ENCODE measurements at regions not wholly inside any gene's neighbourhood (a gene's known extent, or its start where the extent isn't known, plus 50 kb on each side); places are given as distances from the start of the nearest gene placed in this dataset.

DNA sequence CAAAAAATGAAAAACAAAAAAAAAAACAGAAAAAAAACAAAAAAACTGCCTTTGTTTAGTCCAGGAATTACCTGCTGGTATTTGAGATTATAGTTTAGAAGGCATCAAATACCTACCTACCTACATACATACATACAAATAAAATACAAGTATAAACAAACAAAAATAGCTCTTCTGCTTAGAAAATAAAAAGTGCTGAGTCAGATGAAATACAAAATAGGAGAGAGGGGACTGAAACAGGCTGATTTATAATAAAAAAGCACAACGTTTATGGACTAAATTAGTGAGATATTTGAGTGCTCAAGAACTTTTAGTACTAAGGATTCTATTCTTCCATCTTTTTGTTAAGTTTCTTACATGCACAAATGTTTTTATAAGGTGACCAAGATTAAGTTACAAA lies 980.8 kb downstream of the PLA2G4A start:
- DNase-seq (ENCODE audit: low read depth), result no peak
- TF ChIP-seq, protein P1, sequence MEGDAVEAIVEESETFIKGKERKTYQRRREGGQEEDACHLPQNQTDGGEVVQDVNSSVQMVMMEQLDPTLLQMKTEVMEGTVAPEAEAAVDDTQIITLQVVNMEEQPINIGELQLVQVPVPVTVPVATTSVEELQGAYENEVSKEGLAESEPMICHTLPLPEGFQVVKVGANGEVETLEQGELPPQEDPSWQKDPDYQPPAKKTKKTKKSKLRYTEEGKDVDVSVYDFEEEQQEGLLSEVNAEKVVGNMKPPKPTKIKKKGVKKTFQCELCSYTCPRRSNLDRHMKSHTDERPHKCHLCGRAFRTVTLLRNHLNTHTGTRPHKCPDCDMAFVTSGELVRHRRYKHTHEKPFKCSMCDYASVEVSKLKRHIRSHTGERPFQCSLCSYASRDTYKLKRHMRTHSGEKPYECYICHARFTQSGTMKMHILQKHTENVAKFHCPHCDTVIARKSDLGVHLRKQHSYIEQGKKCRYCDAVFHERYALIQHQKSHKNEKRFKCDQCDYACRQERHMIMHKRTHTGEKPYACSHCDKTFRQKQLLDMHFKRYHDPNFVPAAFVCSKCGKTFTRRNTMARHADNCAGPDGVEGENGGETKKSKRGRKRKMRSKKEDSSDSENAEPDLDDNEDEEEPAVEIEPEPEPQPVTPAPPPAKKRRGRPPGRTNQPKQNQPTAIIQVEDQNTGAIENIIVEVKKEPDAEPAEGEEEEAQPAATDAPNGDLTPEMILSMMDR (IDR thresholded peaks at IDR 0.05; ENCODE audit: low read depth, low read length, missing control alignments), result no peak
- H3K4me3 ChIP-seq (ENCODE audit: low read depth, low read length), result no peak overlapping the region
- in situ Hi-C loops (cut with HindIII; ENCODE audit: low sequenced_read_pairs), result no loop called here

DNA sequence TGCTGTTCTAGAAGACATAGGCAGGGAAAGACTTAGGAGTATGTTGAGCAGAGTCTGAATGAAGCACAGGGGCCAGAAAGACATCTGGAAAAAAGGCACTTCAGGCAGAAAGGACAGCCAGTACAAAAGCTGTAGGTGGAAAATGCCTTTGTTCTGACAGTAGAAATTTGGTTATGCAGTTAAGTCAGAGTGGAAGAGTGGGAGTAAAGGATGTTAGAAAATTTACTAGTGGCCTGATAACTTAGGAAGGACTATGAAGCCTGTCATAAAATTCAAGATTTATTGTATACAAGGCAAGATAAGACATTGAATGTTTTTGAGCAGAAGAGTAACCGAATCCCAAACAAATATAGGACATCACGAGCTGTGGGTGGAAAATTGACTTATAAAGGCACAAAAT lies 987.9 kb downstream of the PLA2G4A start:
- in situ Hi-C loops (cut with HindIII; ENCODE audit: low sequenced_read_pairs), result no loop called here
- DNase-seq (ENCODE audit: low read depth), result no peak

DNA sequence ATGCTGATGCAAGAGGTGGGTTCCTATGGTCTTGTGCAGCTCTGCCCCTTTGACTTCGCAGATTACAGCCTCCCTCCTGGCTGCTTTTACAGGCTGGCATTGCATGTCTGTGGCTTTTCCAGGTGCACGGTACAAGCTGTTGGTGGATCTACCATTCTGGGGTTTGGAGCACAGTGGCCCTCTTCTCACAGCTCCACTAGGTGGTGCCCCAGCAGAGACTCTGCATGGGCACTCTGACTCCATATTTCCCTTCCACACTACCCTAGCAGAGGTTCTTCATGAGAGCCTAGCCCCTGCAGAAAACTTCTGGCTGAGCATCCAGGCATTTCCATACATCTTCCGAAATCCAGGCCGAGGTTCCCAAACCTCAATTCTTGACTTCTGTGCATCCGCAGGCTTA lies 989.0 kb downstream of the PLA2G4A start:
- no peak overlapping the region for H3K4me3 ChIP-seq (ENCODE audit: low read depth, low read length)
- in situ Hi-C loops (cut with HindIII; ENCODE audit: low sequenced_read_pairs), result no loop called here
- TF ChIP-seq, protein P1 (IDR thresholded peaks at IDR 0.05; ENCODE audit: low read depth, low read length, missing control alignments), result no peak
- no peak for DNase-seq (ENCODE audit: low read depth)

More for the DNA sequence above, 987.9 kb downstream of the PLA2G4A start:
- no peak overlapping the region for H3K4me3 ChIP-seq (ENCODE audit: low read depth, low read length)
- TF ChIP-seq, protein P1 (IDR thresholded peaks at IDR 0.05; ENCODE audit: low read depth, low read length, missing control alignments), result no peak

DNA sequence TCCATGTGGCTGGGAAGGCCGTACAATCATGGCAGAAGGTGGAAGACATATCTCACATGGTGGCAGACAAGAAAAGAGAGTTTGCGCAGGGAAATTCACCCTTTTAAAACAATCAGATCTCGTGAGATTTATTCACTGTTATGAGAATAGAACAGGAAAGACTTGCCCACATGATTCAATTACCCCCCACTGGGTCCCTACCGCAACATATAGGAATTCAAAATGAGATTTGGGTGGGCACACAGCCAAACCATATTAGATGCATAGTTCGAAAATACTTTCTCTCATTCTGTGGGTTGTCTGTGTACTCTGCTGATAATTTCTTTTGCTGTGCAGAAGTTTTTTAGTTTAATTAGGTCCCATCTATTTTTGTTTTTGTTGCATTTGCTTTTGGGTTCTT lies 990.3 kb downstream of the PLA2G4A start:
- TF ChIP-seq, protein P1 (IDR thresholded peaks at IDR 0.05; ENCODE audit: low read depth, low read length, missing control alignments), result no peak
- in situ Hi-C loops (cut with HindIII; ENCODE audit: low sequenced_read_pairs), result no loop called here
- no peak overlapping the region for H3K4me3 ChIP-seq (ENCODE audit: low read depth, low read length)
- peak; percentile 16 for DNase-seq (ENCODE audit: low read depth)

DNA sequence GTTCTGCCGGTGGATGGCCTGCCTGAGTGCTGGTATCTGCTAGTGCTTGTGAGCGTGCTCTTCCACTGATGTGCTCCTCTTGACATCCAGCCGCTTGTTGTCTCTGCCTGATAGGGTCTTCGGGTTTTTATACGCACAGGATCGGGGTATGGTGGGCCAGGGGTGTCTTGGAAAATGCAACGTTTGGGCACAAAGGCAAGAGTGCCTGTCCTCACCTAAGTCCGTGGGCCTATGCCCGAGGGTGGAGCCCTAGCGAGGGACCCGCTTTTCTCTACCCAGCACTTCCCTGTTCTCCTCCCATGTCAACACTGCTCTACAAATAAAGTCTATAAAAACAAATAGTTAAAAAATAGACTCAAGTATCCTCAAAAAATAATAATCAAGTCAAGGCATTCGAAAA lies 1007.8 kb downstream of the PLA2G4A start:
- TF ChIP-seq, protein P1 (IDR thresholded peaks at IDR 0.05; ENCODE audit: low read depth, low read length, missing control alignments), result no peak
- no peak overlapping the region for H3K4me3 ChIP-seq (ENCODE audit: low read depth, low read length)
- no peak for DNase-seq (ENCODE audit: low read depth)
- in situ Hi-C loops (cut with HindIII; ENCODE audit: low sequenced_read_pairs), result no loop called here

DNA sequence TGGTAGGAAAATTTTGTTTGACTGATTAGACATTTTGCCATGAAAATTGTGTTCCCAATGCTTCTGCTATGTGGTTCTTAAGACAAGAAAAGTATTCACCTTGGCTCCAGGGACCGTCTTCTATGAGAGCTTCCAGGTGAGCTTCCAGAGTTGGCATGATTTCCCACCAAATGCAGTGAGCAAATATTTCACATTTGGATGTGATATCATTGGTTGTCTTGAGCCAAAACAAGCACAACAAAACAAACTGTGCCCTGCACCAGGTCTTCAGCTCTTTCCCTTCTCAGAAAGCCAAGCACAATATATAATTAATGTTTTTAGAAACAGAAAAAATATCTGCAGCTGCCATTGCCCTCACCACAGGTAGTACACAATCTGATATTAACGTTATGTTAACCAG lies 1009.0 kb downstream of the PLA2G4A start:
- TF ChIP-seq, protein P1 (IDR thresholded peaks at IDR 0.05; ENCODE audit: low read depth, low read length, missing control alignments), result no peak
- no peak overlapping the region for H3K4me3 ChIP-seq (ENCODE audit: low read depth, low read length)
- in situ Hi-C loops (cut with HindIII; ENCODE audit: low sequenced_read_pairs), result no loop called here
- DNase-seq (ENCODE audit: low read depth), result no peak
